22Rv1 (cell line): ENCODE measurements at regions not wholly inside any gene's neighbourhood (a gene's known extent, or its start where the extent isn't known, plus 50 kb on each side); places are given as distances from the start of the nearest gene placed in this dataset.

Experiments
- H3K27ac ChIP-seq: fragments of 450-650 bp; 2 replicates; pipeline ENCODE4 v1.5.1; 2017
- CTCF ChIP-seq: fragments of 450-650 bp; IDR thresholded peaks from 2 replicates; pipeline ENCODE4 v1.5.1; 2017; ENCODE audit warnings: mild to moderate bottlenecking
- ZFX ChIP-seq: fragments of 450-650 bp; IDR thresholded peaks from 2 replicates; pipeline ENCODE4 v1.6.1; 2017; ENCODE audit warnings: antibody characterized with exemption, borderline replicate concordance

GRCh38 chr20:12913781-12914443, 94.9 kb upstream of the SPTLC3 start:
- no peak overlapping the region for H3K27ac ChIP-seq

GRCh38 chr20:12914804-12915203, 94.0 kb upstream of the SPTLC3 start:
- TF ChIP-seq CTCF (no peak), ZFX (no peak)
- no peak overlapping the region for H3K27ac ChIP-seq

More at GRCh38 chr20:12913781-12914443, 94.9 kb upstream of the SPTLC3 start:
- TF ChIP-seq ZFX (no peak), CTCF (no peak)

- no peak overlapping the region for H3K27ac ChIP-seq
- TF ChIP-seq CTCF (no peak), ZFX (no peak)
These were observed 92.1 kb upstream of the SPTLC3 start for GRCh38 chr20:12916699-12917098.

GRCh38 chr20:12924126-12924525, 84.6 kb upstream of the SPTLC3 start:
- TF ChIP-seq CTCF (no peak), ZFX (no peak)
- H3K27ac ChIP-seq, result no peak overlapping the region

GRCh38 chr20:12925210-12925755, 83.5 kb upstream of the SPTLC3 start:
- H3K27ac ChIP-seq, result no peak overlapping the region
- TF ChIP-seq ZFX, result no peak
- TF ChIP-seq CTCF, result peak; percentile 84

GRCh38 chr20:12925863-12926793, 82.6 kb upstream of the SPTLC3 start:
- H3K27ac ChIP-seq, result no peak overlapping the region
- no peak for TF ChIP-seq ZFX
- TF ChIP-seq CTCF, result no peak
